HuH-7.5 (cell line): ENCODE measurements at regions not wholly inside any gene's neighbourhood (a gene's known extent, or its start where the extent isn't known, plus 50 kb on each side); places are given as distances from the start of the nearest gene placed in this dataset.
"Not testable (repeated sequence)": the region's sequence is repeated elsewhere in the genome, so short reads cannot be mapped to it uniquely, and the experiment has no call there.

ENCODE experiments used
- DNase-seq: peaks from one replicate; pipeline ENCODE4 v3.0.0; 2011; ENCODE audit warnings: low spot score

DNA sequence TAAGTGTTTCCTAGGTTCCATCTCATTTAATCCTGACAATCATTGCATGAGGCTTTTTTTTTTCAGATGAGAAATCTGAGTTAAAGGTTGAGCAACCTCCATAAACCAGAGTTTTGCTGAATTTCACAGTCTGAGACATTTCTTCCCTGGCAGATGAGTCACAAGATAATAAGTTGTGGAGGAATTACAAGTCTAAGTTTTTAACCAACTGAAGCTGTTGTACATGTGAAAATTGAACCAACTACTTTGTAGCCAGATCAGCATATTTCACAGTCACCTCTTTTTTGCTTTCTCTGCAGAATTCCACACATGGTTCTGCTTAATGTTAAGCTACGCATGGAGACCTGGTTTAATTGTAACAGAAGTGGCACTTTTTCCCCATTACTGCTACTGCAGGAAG is 765.6 kb downstream of the CDH11 start:
- DNase-seq = no peak

DNA sequence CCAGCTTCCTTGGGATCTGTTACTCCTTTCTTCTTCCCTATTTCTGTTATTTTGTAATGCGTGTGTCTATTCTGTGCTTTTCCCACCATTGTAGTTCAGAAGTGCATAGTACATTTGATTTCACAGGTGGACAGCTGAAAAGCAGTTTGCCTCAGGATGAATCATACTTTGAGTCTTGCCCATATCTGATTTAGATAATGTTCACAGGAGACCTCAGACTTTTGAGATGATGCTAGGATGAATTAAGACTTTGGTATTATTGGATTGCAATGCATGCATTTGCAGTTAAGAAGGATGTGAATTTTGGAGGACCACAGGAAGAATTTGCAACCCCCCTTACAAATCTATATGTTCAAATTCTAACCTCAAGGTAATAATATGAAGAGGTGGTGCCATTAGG is 769.6 kb downstream of the CDH11 start:
- DNase-seq = no peak

DNA sequence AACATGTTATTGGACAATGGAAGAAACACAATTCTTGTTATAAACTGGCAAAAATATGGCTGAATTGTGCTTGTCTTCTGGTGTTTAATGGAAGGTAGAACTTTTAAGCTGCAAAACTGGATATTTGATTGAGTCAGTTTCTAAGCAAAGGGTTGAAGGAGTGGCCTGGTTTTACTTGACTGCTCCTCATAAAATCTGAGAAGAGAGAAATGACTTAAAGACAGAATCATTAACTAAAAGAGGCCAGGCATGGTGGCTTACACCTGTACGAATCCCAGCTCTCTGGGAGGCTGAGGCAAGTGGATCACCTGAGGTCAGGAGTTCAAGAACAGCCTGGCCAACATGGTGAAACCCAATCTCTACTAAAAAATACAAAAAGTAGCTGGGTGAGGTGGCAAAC is 770.7 kb downstream of the CDH11 start:
- DNase-seq = no peak

DNA sequence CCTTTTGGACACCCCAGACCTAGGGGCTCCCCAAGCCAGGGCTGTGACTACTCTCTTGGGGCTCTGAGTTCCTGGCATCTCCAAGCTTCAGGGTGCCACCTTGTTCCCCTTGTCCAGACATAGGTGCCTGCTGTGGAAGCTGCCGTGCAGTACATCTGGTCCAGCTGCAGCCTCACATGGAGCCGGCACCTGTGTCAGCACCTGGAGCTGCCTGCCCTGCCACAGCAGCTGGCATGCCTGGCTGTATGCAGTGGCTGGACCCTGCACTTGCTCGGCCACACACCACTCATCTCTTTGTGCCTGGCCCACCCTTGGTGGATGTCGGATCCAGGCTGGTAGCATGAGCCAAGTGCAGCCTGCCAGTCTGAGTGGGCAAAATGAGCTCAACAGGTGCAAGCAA is 775.8 kb downstream of the CDH11 start:
- DNase-seq = no peak

DNA sequence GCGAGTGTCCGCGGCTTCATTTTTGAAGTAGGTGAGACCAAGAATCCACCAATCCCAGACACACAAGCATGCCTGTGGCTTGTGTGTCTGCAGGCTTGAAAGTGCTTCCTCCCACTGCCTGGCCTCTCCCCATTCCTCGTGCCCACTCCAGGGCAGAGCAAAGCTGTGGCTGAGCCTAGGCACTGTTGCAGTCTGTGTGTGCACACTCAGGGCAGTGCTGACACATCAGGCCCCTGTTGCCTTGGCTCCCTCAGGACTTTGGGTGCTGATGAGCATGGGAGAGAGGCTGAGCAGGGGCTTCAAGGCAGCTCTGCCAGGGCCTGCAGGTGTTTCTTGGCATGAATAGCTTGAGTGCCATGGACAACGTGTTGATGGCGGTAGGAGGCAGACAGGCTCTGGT is 776.7 kb downstream of the CDH11 start:
- no peak for DNase-seq

DNA sequence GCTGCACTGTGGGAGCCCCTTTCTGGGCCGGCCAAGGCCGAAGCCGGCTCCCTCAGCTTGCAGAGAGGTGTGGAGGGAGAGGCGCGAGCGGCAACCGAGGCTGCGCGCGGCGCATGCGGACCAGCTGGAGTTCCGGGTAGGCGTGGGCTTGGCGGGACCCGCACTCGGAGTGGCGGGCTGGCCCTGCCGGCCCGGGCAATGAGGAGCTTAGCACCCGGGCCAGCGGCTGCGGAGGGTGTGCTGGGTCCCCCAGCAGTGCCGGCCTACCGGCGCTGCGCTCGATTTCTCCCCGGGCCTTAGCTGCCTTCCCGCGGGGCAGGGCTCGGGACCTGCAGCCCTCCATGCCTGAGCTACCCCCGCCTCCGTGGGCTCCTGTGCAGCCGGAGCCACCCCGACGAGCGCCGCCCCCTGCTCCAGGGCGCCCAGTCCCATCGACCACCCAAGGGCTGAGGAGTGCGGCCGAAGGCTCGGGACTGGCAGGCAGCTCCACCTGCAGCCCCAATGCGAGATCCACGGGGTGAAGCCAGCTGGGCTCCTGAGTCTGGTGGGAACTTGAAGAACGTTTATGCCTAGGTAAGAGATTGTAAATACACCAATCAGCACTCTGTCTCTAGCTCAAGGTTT is 777.9 kb downstream of the CDH11 start:
- DNase-seq = not testable (repeated sequence)

DNA sequence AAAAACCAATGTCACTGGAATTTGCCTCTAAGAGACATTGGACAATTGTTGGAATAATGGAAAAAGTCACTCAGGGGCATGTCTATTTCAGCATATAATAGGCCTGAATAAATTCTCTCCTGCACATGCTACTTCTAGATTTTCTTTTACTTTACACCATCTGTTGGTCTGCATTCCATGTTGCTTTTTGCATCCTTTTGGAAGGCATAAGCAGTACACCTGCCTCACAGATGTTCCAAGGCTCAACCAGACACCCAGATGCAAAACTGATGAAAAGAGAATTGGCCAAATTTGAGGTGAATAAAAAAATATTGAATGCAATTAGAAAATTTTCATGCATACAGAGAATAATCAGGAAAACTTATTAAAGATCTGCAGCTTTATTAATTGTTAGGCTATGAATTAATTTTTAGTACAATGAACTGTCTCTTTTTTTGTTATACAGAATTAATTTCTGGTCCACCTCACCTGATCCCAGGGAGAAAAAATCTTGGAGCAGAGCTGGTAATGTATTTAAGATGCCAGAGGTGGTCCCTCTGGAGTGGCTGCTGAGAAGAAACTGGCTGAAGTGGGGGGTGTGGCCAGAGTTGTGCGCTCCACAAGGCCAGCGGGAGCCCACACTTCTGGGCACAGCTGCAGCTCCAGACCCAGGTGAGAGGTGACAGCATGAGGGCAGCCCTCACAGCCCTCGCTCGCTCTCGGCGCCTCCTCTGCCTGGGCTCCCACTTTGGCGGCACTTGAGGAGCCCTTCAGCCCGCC is 778.6 kb downstream of the CDH11 start:
- DNase-seq = no peak

DNA sequence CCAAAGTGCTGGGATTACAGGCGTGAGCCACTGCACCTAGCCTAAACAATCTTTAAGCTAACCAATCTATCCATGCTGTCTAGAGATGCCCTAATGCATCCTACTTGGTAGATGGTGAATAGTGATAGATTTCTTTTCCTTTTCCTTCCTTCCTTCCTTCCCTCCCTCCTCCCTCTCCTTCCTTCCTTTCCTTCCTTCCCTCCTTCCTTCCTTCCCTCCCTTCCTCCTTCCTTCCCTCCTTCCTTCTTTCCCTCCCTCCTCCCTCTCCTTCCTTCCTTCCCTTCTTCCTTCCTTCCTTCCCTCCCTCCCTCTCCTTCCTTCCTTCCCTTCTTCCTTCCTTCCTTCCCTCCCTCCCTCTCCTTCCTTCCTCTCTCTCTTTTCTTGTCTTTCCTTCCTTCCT is 780.5 kb downstream of the CDH11 start:
- not testable (repeated sequence) for DNase-seq

DNA sequence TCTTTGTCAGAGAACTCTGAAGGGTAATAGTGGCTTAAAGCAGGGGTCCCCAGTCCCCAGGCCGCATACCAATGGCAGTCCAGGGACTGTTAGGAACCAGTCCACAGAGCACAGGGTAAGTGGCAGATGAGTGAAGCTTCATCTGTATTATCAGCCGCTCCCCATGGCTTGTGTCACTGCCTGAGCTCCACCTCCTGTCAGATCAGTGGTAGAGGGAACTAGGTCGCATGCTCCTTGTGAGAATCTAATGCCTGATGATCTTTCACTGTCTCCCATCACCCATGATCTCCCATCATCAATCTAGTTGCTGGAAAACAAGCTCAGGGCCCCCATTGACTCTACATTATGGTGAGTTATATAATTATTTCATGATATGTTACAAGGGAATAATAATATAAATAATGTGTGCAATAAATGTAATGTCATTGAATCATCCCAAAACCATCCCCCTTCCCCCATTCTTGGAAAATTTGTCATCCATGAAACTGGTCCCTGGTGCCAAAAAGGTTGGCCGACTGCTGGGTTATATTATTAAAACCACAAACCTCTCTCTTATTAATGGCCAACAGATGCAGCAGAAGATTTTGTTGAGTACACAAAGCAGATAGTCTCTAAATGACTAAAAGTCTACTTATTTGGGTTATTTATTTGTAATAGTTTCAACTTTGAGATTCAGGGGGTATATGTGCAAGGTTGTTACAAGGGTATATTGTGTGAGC is 782.7 kb downstream of the CDH11 start:
- DNase-seq = no peak

DNA sequence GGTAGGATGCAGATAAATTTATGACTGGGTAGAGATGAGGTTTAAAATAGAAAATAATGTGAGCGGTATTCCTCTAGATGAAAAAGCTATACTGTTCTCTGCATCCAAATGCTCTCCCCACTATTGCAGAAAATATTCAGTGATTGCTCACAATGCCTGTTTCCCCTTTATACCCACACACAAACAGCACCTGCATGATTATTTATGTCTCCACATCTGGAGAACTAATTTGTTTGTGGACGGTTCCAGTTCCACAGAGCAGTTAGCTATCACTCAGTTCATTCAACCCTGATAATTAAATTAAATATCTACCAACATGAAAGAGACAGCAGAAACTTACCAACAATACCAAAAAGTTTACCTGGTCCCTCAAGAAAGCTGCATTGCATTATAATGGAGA is 800.0 kb downstream of the CDH11 start:
- no peak for DNase-seq

DNA sequence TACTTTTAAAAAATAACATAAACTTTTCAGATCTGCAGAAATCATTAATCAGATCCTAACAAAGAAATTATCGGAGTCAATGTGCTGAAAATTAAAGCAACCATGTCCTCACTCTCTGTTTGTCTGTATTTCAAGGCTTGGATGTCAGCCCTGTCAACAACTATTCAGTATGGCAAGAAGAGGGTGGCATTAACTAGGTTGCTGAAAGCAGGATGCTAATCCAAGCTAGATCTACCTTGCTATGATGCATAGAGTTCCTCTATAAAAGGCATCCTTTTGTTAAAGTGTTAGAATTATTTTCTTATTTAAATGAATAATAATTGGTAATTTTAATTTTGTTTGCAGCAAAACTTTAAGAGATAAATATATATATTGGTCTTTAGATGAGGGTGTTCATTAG is 800.8 kb downstream of the CDH11 start:
- DNase-seq = no peak

DNA sequence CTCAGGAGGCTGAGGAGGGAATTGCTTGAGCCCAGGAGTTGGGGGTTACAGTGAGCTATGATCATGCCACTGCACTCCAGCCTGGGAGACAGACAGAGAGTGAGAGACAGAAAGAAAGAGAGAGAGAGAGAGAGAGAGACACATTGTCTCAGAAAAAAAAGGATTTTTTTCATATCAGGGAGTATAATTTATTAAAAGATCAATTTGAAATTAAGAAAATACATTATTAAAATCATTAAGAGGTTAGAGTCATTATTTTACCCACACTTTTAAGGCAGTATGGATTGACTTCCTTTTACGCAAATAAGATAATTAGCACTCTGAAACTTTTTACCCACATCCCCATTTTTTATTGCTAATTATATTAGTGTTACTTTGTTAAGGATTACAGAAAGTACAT is 804.3 kb downstream of the CDH11 start:
- DNase-seq = no peak

DNA sequence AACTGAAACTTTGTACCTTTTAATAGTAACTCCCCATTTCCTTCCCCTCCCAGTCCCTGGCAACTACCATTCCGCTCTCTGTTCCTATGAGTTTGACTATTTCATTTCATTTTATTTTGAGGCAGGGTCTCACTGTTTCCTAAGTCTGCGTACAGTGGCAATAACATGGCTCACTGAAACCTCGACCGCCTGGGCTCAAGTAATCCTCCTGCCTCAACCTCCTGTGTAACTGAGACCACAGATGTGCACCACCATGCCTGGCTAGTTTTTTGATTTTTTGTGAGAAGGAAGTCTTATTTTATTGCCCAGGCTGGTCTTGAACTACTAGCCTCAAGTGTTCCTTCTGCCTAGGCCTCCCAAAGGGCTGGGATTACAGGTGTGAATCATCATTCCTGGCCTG is 808.1 kb downstream of the CDH11 start:
- no peak for DNase-seq

DNA sequence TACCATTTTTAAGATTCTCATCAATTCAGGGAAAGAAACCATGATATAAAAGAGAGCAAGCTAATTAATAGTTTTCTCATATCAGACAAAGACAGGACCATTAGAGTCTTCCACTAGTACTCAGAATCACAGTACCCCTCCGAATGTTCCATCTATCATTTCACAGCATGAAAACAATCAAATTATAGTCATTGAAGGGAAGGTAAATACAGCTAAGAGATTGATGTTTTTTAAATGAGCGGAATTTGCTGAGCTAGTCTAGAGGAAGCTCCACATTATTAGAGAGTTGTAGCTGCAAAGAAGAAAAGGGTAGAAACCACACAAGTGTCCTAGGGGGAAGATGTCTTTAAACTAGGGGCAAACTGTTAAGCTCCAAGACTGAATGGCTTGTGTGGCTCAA is 808.9 kb downstream of the CDH11 start:
- DNase-seq = no peak

DNA sequence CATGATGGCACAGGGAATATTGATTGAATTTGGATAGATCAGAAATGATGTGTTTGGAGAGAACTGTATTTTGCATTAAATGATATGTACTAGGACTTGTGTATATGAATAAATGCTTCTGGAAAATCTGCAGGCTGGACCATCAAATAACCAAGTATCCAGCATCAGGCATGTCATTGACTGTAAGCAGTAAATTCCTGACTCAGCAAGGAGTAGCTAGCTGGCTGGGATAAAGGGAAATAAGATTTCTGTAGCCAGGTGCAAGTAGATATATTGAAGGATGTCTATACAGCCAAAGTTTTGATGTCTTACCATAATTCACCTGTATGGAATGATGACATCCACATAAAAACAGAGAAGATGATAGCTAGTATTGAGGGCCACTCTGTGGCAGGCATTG is 809.6 kb downstream of the CDH11 start:
- no peak for DNase-seq

DNA sequence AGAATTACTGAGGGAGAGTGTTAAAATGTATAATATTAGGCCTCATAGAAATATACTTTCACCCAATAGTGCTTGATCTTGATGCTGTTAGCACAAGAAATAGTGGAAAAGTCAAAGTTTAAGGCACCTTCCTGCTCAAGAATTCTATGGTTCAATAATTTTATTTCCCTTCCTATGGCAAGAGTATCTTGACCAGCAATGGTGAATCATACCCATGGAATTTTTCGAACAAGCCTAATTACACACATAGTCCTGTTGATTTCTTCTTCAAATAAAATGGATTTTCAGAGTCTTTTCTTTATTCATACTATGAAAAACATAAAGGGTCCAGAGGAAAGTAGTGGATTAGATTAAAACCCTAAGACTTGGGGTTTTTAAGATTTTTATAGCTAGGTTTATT is 810.6 kb downstream of the CDH11 start:
- no peak for DNase-seq

DNA sequence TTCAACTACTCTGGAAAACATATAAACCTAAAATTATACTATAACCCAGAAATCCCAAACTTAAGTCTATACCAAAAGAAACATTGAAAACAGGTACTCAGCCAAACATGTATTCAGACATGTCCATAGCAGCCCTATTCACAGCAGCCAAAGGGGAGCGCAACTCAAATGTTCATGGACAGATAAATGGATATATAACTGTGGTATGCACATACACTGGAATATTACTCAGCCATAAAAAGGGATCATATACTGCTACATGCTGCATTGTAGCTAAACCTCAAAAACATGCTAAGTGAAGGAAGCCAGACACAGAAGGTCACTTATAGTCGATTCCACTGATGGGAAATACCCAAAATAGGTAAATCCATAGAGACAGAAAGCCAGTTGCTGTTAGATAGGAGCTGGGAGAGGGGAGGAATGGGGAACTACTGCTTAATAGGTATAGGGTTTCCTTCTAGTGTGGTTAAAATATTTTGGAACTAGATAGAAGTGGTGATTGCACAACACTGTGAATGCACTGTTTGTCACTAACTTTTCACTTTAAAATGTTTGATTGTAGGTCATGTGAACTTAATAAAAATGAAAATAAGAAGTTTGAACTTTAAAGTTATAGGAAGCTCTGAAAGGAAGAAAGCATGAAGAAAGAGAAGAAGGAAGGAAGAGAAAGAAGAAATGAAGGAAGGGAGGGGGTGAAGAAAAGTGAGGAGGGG is 812.3 kb downstream of the CDH11 start:
- no peak for DNase-seq

DNA sequence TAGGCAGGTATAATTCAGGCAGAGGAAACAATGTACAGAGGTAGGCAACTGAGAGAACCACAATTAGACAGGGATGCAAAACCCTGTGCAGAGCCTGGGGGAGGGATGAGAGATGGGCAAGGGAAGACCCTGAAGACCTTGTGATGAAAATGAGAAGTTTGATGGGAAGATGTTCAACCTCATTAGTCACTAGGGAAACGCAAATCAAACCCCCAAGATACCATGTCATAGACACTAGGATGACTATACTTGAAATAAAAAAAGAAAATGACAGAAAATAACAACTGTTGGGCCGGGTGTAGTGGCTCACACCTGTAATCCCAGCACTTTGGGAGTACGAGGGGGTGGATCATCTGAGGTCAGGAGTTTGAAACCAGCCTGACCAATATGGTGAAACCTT is 813.1 kb downstream of the CDH11 start:
- DNase-seq = no peak

DNA sequence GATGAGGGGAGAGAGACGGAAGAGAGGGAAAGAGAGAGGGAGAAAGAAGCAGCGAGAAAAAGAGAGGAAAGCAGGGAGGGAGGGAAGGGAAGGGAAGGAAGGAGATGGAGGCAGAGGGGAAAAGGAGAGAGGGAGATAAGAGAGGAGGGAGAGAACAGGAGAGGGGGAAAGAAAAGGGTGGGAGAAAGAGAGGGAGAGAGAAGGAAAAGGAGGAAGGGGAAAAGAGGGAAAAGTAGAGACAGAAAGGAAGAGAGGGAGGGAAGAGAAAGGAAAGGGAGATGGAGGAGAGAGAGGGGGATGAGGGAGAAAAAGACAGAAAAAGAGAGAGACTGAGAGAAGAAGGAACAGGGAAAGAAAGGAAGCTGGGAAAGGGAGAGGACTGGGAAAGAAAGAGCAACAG is 814.4 kb downstream of the CDH11 start:
- DNase-seq = no peak

DNA sequence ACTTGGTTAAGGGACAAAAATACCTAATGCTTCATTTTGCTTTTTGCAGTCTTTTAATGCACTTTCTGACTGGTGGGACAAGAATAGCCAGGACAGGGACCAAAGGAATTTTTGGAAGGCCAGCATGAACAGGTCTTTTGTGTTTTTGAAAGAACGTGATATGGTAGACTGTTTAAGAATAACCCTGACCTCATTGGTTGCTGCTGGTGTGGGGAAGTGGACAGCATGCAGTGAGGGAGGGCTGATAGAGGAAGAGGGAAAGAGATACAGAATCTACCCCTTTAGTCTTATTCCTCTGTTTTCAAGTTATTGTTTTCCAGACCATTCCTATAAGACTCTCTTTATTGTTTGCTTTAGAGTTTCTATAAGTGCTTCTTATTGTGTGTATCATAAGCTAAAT is 816.2 kb downstream of the CDH11 start:
- no peak for DNase-seq

DNA sequence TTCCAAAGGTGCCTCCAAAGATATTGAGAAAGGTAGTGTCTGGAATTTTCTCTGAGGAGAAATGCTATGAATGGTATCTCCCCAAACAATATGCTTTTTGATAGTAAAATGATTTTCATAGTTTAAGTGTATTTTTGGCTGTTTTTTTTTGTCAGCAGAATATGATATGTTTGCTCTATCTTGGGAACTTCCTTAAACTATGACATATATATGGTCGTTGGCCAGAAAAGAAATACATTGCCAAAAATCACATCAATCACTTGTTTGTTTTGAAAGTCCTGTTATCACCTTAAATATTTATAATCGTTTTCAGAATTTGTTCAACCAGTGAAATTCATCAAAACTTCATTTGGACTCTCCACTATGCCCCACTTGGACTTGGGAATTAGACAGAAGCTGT is 816.9 kb downstream of the CDH11 start:
- no peak for DNase-seq

DNA sequence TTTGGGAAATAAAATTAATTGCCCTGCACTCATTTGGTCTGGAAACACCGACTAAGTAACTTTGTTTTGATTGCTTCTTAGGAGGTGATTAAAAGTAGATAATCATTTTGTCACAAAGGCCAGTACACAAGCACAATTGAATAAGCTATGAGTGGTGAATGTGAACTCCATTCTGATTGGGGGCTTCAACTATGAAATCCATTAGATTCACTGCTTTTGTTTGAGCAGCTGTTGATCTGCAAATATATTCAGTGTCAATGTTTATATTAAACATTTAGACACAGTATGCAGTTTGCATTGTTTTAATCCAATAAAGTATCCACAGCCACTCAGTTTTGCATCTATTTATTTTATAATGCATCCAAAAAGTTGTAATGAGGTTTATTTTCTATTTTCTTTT is 817.5 kb downstream of the CDH11 start:
- no peak for DNase-seq
